ENCODE measurements at regions not wholly inside any gene's neighbourhood (a gene's known extent, or its start where the extent isn't known, plus 50 kb on each side); places are given as distances from the start of the nearest gene placed in this dataset.

DNA sequence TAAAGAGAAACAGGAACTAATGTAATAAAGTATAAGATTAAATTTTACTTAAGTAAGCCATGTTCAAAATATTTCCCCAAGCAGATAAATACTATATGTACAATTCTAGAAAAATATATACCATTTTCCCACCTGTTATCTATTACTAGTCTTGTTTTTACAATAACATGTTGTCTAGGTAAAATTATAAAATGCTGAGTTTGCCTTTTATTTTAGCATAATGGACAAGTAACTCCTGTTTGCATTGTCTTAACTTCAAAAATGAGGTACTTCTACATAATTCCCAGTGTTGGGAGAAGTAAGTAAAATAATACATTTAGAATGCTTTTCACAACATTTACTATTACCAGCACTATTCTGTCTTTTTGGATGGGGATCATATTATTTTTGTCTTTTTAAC lies 800.5 kb downstream of the SLITRK6 start:
- TF ChIP-seq, protein P1, sequence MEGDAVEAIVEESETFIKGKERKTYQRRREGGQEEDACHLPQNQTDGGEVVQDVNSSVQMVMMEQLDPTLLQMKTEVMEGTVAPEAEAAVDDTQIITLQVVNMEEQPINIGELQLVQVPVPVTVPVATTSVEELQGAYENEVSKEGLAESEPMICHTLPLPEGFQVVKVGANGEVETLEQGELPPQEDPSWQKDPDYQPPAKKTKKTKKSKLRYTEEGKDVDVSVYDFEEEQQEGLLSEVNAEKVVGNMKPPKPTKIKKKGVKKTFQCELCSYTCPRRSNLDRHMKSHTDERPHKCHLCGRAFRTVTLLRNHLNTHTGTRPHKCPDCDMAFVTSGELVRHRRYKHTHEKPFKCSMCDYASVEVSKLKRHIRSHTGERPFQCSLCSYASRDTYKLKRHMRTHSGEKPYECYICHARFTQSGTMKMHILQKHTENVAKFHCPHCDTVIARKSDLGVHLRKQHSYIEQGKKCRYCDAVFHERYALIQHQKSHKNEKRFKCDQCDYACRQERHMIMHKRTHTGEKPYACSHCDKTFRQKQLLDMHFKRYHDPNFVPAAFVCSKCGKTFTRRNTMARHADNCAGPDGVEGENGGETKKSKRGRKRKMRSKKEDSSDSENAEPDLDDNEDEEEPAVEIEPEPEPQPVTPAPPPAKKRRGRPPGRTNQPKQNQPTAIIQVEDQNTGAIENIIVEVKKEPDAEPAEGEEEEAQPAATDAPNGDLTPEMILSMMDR (IDR thresholded peaks at IDR 0.05): no peak
- TF ChIP-seq POLR2AphosphoS5 (IDR thresholded peaks at IDR 0.05) (no peak), POLR2A (IDR thresholded peaks at IDR 0.05) (no peak)
